ENCODE measurements at regions not wholly inside any gene's neighbourhood (a gene's known extent, or its start where the extent isn't known, plus 50 kb on each side); places are given as distances from the start of the nearest gene placed in this dataset.

GRCh38 chr2:31810200-31810917 is 200.4 kb downstream of the MEMO1 start:
- BruUV-seq (replicated peaks), result no TSS peak
- Histone ChIP-seq H3K9me3 (replicated peaks; ENCODE audit: control insufficient read depth, insufficient read depth, low read length) (no peaks in the 10 kb centered on the region), H3K27me3 (replicated peaks in 1 of 2; ENCODE audit: control insufficient read depth in 2 of 2, insufficient read depth in 2 of 2, low read length in 1 of 2) (no peaks in the 10 kb centered on the region), H3K9ac (ENCODE audit: control insufficient read depth, insufficient read depth, low read length) (no peak overlapping the region), H3K4me1 (ENCODE audit: control insufficient read depth, insufficient read depth, low read length) (peaks cover 9% of the 10 kb centered on the region), H3K4me2 (ENCODE audit: control insufficient read depth, insufficient read depth) (no peak overlapping the region), H3K36me3 (ENCODE audit: control insufficient read depth in 2 of 2, insufficient read depth in 2 of 2, low read length in 1 of 2) (no peaks in the 10 kb centered on the region), H4K20me1 (ENCODE audit: control insufficient read depth, insufficient read depth) (no peaks in the 10 kb centered on the region), H3K4me3 (no peak overlapping the region), H3K27ac (ENCODE audit: control insufficient read depth, insufficient read depth) (no peak overlapping the region), H3K79me2 (ENCODE audit: control insufficient read depth, insufficient read depth, low read length) (no peaks in the 10 kb centered on the region), H2AFZ (ENCODE audit: control insufficient read depth, low read depth, low read length) (no peak overlapping the region)
- FAIRE-seq (no peak), DNase-seq (ENCODE audit: low read depth, low spot score) (no peak), ATAC-seq (no peak)
- SMC1A ChIA-PET (ENCODE audit: uncharacterized antibody, unreplicated experiment), result interaction anchor here (0.9 kb wide), 1 partner anchor 9 kb away, joined by 4 read pairs; no protein-coding TSS in a partner anchor
- RAD21 ChIA-PET (ENCODE audit: unreplicated experiment), result no interaction called here
- CTCF ChIA-PET, result no interaction called here
- WGBS (ENCODE audit: insufficient coverage, insufficient replicate concordance, low lambda C conversion rate, missing lambda C conversion rate), result 64% methylated on average over 5 of the region's 5 CpGs
- in situ Hi-C loops (cut with MboI) (no loop called here), intact Hi-C loops (cut with micrococcal nuclease; ENCODE audit: unreplicated experiment) (no loop called here)
- POLR2A ChIA-PET, result no interaction called here
- TF ChIP-seq NKRF (conservative IDR thresholded peaks at IDR 0.05) (no peak), PBX3 (IDR thresholded peaks at IDR 0.05; ENCODE audit: insufficient replicate concordance, low read depth, low read length) (no peak), POLR2AphosphoS2 (IDR thresholded peaks at IDR 0.05; ENCODE audit: low read depth, low read length) (no peak), HDAC6 (IDR thresholded peaks at IDR 0.05; ENCODE audit: unreplicated experiment) (no peak), POLR2A (IDR thresholded peaks at IDR 0.05; ENCODE audit: low read depth, low read length) (no peak), RAD51 (IDR thresholded peaks at IDR 0.05) (no peak), BACH1 (IDR thresholded peaks at IDR 0.05; ENCODE audit: borderline replicate concordance) (no peak), CUX1 (IDR thresholded peaks at IDR 0.05; ENCODE audit: insufficient replicate concordance, low read depth, low read length) (no peak), TCF3 (IDR thresholded peaks at IDR 0.05; ENCODE audit: borderline replicate concordance, insufficient read depth, low read depth, low read length) (no peak), YBX1 (IDR thresholded peaks at IDR 0.05) (no peak), NBN (IDR thresholded peaks at IDR 0.05) (no peak), NRF1 (conservative IDR thresholded peaks at IDR 0.05; ENCODE audit: low read depth, low read length) (no peak), CBFB (IDR thresholded peaks at IDR 0.05; ENCODE audit: low read depth) (no peak), NFYB (IDR thresholded peaks at IDR 0.05; ENCODE audit: insufficient read depth, low read depth, low read length) (no peak)

Measured in GM12878 (cell line).